Glomerular visceral epithelial cell (primary cell): ENCODE measurements at regions not wholly inside any gene's neighbourhood (a gene's known extent, or its start where the extent isn't known, plus 50 kb on each side); places are given as distances from the start of the nearest gene placed in this dataset.
"Not testable (repeated sequence)": the region's sequence is repeated elsewhere in the genome, so short reads cannot be mapped to it uniquely, and the experiment has no call there.

ENCODE experiments used
- DNase-seq: peaks from one replicate; pipeline ENCODE4 v3.0.0-alpha.2; 2016; ENCODE audit errors: extremely low spot score

GRCh38 chr1:185404291-185404690, 87.2 kb upstream of the IVNS1ABP start:
- DNase-seq: no peak

GRCh38 chr1:185402930-185403329, 85.9 kb upstream of the IVNS1ABP start:
- DNase-seq: no peak

- peak; percentile 27 for DNase-seq
Observed at GRCh38 chr1:185401019-185401418, 84.0 kb upstream of the IVNS1ABP start.

GRCh38 chr1:185400052-185400451, 83.0 kb upstream of the IVNS1ABP start:
- peak; percentile 38 for DNase-seq

- no peak for DNase-seq
Observed at GRCh38 chr1:185398599-185398998, 81.6 kb upstream of the IVNS1ABP start.

- DNase-seq: no peak
Observed at GRCh38 chr1:185398022-185398421, 81.0 kb upstream of the IVNS1ABP start.

- DNase-seq: no peak
Observed at GRCh38 chr1:185397183-185397582, 80.1 kb upstream of the IVNS1ABP start.

GRCh38 chr1:185396126-185396525, 79.1 kb upstream of the IVNS1ABP start:
- DNase-seq: no peak

GRCh38 chr1:185393815-185394214, 76.8 kb upstream of the IVNS1ABP start:
- no peak for DNase-seq

- no peak for DNase-seq
Observed at GRCh38 chr1:185393205-185393604, 76.2 kb upstream of the IVNS1ABP start.

GRCh38 chr1:185388815-185389214, 71.8 kb upstream of the IVNS1ABP start:
- DNase-seq: no peak

- no peak for DNase-seq
Observed at GRCh38 chr1:185388346-185388745, 71.3 kb upstream of the IVNS1ABP start.

- no peak for DNase-seq
Observed at GRCh38 chr1:185385991-185386390, 68.9 kb upstream of the IVNS1ABP start.

GRCh38 chr1:185383805-185384204, 66.8 kb upstream of the IVNS1ABP start:
- not testable (repeated sequence) for DNase-seq

GRCh38 chr1:185377831-185378230, 60.8 kb upstream of the IVNS1ABP start:
- DNase-seq: no peak

- DNase-seq: no peak
Observed at GRCh38 chr1:185376840-185377635, 60.0 kb upstream of the IVNS1ABP start.

- no peak for DNase-seq
Observed at GRCh38 chr1:185376288-185376687, 59.2 kb upstream of the IVNS1ABP start.

GRCh38 chr1:185375583-185375982, 58.5 kb upstream of the IVNS1ABP start:
- no peak for DNase-seq

- DNase-seq: peak; percentile 58
Observed at GRCh38 chr1:185373813-185374529, 56.9 kb upstream of the IVNS1ABP start.

- no peak for DNase-seq
Observed at GRCh38 chr1:185369786-185370185, 52.7 kb upstream of the IVNS1ABP start.

- no peak for DNase-seq
Observed at GRCh38 chr1:185368913-185369491, 52.0 kb upstream of the IVNS1ABP start.

GRCh38 chr1:185368313-185368855, 51.3 kb upstream of the IVNS1ABP start:
- no peak for DNase-seq

- no peak for DNase-seq
Observed at GRCh38 chr1:185367218-185367617, 50.2 kb upstream of the IVNS1ABP start.
